Fibroblast of villous mesenchyme (primary cell): ENCODE measurements at regions not wholly inside any gene's neighbourhood (a gene's known extent, or its start where the extent isn't known, plus 50 kb on each side); places are given as distances from the start of the nearest gene placed in this dataset.

Experiments
- DNase-seq: peaks from one replicate; pipeline ENCODE4 v3.0.0-alpha.2; 2010; ENCODE audit warnings: low read depth
- H3K4me3 ChIP-seq: 2 replicates; pipeline ENCODE4 v1.5.1; 2011; ENCODE audit warnings: low read depth, mild to moderate bottlenecking, low read length
- TF ChIP-seq, protein P1 (sequence below): IDR thresholded peaks from 2 replicates; pipeline ENCODE4 v1.5.1; 2012; ENCODE audit warnings: low read depth, mild to moderate bottlenecking, low read length; ENCODE audit not compliant: insufficient read depth

DNA sequence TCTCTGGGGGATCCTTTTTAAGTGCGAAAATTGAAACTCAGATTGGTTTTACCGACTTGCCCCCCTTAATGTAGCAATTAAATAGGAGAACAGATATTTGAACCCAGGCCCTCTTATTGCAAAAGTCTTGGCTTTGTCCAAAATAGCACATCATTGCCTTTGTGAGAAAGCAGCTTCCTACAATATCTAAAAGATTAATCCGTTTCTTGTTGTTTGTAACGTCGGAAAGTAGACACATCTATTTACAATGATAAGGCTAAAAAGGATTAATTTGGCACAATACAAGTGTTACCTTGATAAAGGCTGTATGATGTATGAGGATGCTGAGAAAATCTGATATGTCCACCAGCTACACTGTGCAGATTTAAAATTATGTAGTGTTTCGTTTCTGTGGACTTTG is 108.7 kb upstream of the SLC10A2 start:
- no peak for DNase-seq
- H3K4me3 ChIP-seq: no peak overlapping the region
- TF ChIP-seq, protein P1, sequence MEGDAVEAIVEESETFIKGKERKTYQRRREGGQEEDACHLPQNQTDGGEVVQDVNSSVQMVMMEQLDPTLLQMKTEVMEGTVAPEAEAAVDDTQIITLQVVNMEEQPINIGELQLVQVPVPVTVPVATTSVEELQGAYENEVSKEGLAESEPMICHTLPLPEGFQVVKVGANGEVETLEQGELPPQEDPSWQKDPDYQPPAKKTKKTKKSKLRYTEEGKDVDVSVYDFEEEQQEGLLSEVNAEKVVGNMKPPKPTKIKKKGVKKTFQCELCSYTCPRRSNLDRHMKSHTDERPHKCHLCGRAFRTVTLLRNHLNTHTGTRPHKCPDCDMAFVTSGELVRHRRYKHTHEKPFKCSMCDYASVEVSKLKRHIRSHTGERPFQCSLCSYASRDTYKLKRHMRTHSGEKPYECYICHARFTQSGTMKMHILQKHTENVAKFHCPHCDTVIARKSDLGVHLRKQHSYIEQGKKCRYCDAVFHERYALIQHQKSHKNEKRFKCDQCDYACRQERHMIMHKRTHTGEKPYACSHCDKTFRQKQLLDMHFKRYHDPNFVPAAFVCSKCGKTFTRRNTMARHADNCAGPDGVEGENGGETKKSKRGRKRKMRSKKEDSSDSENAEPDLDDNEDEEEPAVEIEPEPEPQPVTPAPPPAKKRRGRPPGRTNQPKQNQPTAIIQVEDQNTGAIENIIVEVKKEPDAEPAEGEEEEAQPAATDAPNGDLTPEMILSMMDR: no peak

- TF ChIP-seq, protein P1: no peak
- no peak overlapping the region for H3K4me3 ChIP-seq
- DNase-seq: no peak
These were observed 102.8 kb upstream of the SLC10A2 start for GRCh38 chr13:103168901-103169508.

- no peak overlapping the region for H3K4me3 ChIP-seq
- no peak for DNase-seq
- TF ChIP-seq, protein P1: no peak
These were observed 98.0 kb upstream of the SLC10A2 start for GRCh38 chr13:103164251-103164650.

DNA sequence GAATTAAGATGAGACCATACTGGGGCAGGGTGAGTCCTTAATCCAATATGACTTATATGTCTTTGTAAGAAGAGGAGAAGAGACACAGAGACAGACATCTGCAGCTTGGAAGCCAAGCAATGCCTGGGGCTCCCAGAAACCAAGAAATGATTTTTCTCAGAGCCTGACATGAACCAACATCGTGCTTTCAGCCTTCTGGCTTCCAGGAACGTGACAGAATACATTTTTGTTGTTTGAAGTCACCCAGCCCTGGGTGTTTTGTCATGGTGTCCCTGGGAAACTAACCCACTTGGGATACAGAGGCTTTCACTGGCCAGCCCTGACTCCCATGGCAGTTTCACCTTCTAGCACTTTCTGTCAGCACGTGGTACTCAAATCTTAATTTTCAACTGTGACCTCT is 95.3 kb upstream of the SLC10A2 start:
- H3K4me3 ChIP-seq: no peak overlapping the region
- TF ChIP-seq, protein P1: no peak
- no peak for DNase-seq

DNA sequence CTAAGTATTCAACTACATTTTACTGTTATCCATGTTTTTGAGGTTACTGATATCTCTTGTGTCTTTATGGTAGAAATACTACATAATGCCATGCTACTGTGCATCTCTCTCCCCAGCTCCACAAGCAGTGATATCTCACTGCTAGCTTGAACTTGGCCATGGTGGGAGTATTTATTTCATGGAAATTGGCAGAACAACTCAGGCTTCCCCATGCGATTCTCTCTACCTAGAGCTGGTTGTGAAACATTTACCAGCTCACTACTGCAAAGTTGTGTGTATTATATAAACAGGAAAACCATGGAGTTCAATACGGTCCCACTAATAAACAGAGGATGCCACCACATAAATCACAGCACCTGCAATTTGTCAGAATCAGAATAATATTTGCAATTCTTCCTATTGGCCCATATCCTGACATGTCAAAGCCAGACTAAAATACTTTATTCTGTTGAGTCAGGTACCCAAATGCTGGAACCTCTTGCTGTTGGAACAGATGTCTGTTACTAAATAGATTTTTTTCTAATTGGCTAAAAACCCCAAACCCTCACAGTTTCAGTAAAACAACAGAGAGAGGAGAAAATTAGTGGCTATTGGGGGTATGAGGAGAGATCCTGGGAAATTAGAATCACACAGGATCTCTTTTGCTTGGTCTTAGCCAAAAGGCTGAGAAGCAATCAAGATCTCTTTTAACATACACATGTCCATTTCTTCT is 91.4 kb upstream of the SLC10A2 start:
- no peak for DNase-seq
- TF ChIP-seq, protein P1: no peak
- no peak overlapping the region for H3K4me3 ChIP-seq

GRCh38 chr13:103157016-103157415 is 90.8 kb upstream of the SLC10A2 start:
- DNase-seq: no peak
- no peak overlapping the region for H3K4me3 ChIP-seq
- TF ChIP-seq, protein P1: no peak
